GM18909 (cell line): ENCODE measurements at regions not wholly inside any gene's neighbourhood (a gene's known extent, or its start where the extent isn't known, plus 50 kb on each side); places are given as distances from the start of the nearest gene placed in this dataset.

Experiments
- ATAC-seq: cut with Tn5 transposase; IDR thresholded peaks from one replicate; pipeline ENCODE4 v1.9.1; 2021; ENCODE audit warnings: mild to moderate bottlenecking; ENCODE audit not compliant: unreplicated experiment, poor library complexity

DNA sequence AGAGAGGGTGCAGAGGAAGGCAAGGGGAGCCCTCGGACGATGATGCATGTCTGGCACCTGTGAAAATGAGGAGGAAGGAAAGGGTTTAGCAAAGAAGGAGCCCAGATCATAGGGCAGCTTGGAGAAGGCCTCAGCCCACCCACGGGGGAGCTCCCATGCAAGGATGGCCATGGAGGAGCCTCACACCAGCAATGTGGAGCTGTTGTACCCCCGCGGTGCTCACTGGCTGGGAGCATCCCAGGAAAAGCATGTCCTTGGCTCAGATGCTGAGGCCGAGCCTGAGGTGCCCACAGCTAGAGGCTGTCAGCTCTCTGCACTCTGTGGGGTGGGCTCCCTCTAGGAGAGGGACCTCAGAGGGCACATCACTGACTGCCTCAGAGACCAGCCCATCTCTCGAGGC, 622.6 kb downstream of the AACS start:
- ATAC-seq: no peak

DNA sequence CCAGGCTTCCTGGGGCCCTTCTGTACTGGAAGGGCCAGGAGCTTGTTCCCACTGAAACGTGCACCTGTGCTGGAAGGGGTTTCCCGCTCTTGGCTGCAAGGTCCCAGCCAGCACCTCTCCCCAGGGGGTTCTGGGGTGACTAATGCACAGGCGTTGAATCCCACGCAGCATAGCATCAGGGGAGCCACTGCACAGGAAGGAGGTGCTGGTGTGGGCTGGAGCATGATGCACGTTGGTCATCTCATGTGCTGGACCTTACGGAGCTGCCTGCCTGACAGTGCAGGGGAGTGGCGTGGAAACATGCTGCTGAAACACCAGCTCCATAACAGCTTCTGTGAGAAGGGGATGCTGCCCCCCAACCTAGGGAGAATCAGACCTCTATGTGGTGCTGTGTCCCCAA, 623.0 kb downstream of the AACS start:
- no peak for ATAC-seq

- no peak for ATAC-seq
Measured at GRCh38 chr12:125688881-125689280, 623.6 kb downstream of the AACS start.

DNA sequence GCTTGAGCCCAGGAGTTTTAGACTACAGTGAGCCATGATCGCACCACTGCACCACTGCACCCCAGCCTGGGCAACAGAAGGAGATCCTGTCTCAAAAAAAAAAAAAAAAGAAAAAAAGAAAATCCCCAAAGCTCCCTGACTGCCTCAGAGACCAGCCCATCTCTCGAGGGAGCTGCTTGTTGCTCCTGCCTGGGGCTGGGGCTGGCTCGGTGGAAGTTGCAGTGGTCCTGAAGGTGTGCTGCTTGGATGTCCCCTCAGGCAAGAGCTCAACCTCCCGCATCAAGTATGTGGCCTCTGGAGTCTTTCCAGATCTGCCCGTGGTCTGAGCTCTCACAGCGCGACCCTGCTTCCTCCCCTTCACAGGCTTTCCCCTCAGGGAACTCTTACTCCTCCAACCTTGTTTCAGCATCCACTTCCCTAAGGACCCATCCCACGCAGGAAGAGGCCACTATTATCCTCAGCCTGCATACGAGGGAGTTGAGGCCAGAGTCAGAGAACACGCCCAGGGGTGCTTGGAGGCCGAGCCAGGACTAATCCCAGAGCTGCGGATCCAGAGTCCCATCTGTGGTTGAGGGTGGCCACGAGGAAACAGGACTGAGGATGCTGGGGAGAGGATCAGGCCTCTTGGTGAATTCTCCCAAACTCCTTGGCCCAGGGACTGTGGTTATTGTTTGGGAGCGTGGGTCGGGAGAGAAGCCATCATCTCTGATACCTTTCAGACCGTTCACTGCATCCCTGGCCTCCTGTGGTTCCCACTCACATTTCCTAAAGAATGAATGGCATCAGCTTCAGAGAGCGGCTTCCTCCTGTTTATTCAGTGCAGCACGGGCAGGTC, 624.6 kb downstream of the AACS start:
- ATAC-seq: no peak

DNA sequence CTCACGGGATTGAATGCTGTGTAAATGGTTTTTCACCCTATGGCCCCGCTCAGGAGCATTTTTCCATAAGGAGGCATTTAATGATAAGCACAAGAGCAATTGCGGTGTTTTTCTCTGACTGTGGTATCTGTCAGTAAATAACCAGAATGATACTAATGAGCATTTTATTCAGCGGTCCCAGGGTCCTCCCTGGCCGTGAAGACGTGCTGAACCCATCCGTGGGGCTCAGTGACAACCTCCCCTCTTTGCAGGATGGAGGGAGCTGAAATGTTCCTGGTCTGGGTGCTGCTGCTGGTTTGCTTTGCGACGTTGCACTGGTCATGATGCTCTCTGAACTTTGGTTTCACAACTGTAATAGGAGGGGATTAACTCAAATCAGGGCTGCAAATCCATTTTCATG, 625.6 kb downstream of the AACS start:
- ATAC-seq: no peak

DNA sequence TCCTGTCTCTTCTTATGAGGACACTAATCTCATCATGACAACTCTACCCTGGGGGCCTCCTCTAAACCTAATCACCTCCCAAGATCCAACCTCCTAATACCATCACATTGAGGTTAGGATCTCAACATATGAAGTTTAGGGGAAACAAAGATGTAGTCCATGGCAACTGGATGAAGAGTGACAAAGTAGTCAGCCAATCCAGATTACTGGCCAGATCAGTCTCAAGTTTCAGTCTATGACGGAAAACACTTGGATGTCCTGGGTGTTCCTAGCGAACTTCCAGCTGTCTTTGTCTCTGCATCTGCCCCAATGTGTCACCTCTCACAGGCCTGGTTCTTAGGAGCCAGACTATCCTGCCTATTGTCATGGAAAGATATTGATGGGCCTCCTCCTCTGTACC, 630.8 kb downstream of the AACS start:
- ATAC-seq: no peak

GRCh38 chr12:125704803-125705202, 639.6 kb downstream of the AACS start:
- no peak for ATAC-seq

GRCh38 chr12:125720961-125721360, 655.7 kb downstream of the AACS start:
- ATAC-seq: no peak

DNA sequence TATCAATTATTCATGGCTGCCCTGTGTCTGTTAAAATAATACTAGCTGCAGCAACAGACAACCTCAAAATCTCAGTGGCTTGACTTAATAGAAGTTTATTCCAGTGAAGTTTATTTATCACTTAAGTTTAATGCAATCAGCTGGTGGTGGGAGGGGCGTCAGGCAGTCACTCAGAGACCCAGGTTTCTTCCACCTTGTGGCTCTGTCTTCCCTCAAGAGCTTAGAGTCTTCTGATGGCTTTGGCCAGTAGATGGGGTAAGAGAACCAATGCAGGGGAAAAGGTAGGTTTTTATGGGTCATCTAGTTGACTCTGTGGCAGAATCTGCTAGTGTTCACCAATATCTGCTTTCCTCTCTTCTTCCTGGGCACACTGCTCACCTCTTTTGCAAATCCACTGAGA, 668.9 kb downstream of the AACS start:
- no peak for ATAC-seq

DNA sequence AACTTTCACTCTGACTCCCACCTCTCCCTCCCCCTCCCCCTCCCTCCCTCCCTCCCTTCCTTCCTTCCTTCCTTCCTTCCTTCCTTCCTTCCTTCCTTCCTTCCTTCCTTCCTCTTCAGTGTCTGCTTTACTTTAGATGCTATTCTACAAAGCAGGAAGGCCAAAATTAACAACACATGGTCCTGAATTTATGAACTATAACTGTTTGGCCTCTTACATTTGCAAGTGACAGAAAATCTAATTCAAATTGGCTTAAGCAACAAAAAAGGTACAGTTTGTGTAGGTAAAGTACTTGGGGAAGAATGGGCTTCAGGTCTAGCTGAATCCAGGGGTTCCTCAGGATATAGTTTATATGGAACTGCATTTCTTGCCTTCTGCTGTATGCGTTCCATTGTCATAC, 673.0 kb downstream of the AACS start:
- ATAC-seq: no peak

DNA sequence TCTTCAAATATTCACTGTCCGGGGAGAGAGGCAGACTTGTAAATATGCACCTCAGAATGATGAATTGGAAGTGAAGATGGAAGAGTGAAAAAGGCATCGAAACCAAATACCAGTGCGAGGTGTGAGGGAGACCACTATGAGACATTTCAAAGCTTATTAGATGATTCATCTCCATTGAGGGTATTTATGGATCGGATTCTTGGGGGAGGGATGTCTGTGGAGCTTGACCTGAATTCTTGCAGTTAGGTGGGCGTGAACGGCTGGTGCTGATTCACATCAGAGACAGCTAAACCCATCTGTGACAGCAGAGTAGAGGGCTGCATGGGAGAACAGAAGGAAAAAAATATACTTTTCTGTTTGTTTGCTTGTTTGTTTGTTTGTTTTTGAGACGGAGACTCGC, 677.2 kb downstream of the AACS start:
- no peak for ATAC-seq

- ATAC-seq: no peak
Measured at GRCh38 chr12:125744201-125744600, 679.0 kb downstream of the AACS start.

GRCh38 chr12:125755512-125755911, 690.3 kb downstream of the AACS start:
- no peak for ATAC-seq

GRCh38 chr12:125766091-125766490, 700.9 kb downstream of the AACS start:
- ATAC-seq: no peak

DNA sequence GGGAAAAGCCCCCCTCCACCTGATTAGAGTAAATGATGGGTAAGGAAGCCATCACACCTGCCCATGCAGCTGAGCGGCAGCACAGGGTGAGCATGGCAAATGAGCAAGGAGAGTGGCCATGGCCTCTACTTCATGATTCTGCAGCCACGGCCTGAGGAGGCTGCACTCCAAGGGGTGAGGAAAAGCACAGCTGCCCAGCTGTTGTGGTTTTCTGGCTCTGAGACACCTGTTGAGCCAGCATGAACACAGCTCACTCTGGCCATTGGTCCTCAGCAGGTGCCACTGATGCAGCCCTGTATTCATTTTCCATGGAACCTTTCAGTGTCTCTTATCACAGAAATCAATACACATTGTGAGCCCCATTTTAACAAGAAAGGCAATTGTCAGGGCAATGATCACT, 707.2 kb downstream of the AACS start:
- ATAC-seq: no peak

DNA sequence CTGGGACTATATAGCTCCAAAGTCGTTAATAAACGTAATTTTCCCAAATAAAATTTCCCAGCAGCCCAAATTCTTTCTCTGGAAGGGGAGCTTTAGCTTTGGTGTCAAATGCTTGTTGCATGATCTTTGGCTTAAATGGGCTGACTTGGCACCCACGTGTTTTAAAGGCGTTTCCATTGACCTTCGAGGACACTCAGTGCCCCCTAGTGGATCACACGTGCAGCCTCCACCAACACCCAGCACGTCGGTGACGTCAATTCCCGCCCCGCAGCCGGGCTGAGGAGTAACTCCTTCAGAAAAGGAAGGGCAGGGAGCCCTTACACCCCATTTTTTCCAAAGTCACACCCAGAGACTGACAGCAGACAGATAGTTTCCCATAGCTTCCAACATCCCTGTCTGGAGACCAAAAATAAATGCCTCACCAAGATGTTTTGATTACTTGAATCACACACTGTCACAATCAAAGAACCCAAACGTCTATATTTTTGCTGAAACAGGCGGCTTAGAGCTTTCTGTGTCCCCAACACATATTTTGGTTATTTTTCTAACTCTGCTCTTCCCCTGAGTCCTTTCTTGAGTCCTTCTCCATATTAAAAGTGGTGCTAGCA, 707.9 kb downstream of the AACS start:
- no peak for ATAC-seq

- no peak for ATAC-seq
Measured at GRCh38 chr12:125775507-125775906, 710.3 kb downstream of the AACS start.

GRCh38 chr12:125776212-125776611, 711.0 kb downstream of the AACS start:
- ATAC-seq: no peak

DNA sequence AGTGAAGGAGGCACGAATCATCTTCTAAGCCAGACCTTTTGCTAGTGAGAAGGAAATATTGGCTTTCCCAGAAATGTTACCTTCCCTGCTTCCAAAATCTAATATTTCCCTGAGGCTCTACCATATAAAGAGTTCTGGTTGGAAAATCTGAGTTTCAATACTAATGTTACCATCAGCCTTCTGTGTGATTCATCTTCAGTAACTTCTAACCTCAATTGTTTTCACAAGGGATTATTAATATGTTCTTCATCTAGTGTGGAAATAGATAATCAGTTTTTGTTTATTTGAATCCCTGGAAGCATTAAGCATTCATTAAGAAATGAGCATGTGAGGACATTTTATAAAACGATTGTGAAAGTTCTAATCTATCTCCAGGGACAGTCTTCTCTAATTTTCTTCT, 720.9 kb downstream of the AACS start:
- no peak for ATAC-seq

- ATAC-seq: no peak
Measured at GRCh38 chr12:125794401-125794800, 729.2 kb downstream of the AACS start.

- no peak for ATAC-seq
Measured at GRCh38 chr12:125797421-125798175, 732.4 kb downstream of the AACS start.
